ENCODE measurements at regions not wholly inside any gene's neighbourhood (a gene's known extent, or its start where the extent isn't known, plus 50 kb on each side); places are given as distances from the start of the nearest gene placed in this dataset.

DNA sequence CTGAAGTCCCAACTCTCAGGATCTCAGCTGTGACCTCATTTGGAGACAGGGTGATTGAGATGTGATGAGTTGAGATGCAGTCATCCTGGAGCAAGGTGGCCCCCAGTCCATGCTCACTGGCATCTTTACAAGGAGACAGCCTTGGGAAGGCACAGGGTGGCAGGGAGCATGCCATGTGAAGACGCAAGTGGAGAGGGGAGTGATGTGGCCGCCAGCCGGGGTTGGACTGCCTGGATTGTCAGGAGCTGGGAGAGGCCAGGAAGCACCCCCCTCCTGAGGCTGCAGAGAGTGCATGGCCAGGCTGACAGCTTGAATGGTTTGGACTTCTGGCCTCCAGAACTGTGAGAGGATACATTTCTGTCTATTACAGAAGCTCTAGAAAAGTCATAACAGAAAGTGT lies 194.4 kb downstream of the UQCRFS1 start:
- TF ChIP-seq GABPA (IDR thresholded peaks at IDR 0.05; ENCODE audit: low read depth) = no peak
- TF ChIP-seq CTCF (IDR thresholded peaks at IDR 0.05; ENCODE audit: insufficient read depth, low read length) = no peak
- TF ChIP-seq SPI1 (IDR thresholded peaks at IDR 0.05; ENCODE audit: borderline replicate concordance, low read depth) = no peak
- no peak for TF ChIP-seq POLR2AphosphoS5 (IDR thresholded peaks at IDR 0.05; ENCODE audit: low read depth)
